ENCODE measurements at regions not wholly inside any gene's neighbourhood (a gene's known extent, or its start where the extent isn't known, plus 50 kb on each side); places are given as distances from the start of the nearest gene placed in this dataset.

GRCh38 chr3:10708216-10708893 lies 107.7 kb upstream of the SLC6A11 start:
- TF ChIP-seq TEAD4 (CRISPR knock-in tag; IDR thresholded peaks at IDR 0.05), result no peak
- no peak for TF ChIP-seq CDX4 (CRISPR knock-in tag; IDR thresholded peaks at IDR 0.05; ENCODE audit: borderline replicate concordance)
- no peak for TF ChIP-seq CTCF (IDR thresholded peaks at IDR 0.05)
- TF ChIP-seq NFE2L1 (CRISPR knock-in tag; IDR thresholded peaks at IDR 0.05), result no peak
